Heart right ventricle (tissue), 16 donors: ENCODE measurements at regions not wholly inside any gene's neighbourhood (a gene's known extent, or its start where the extent isn't known, plus 50 kb on each side); places are given as distances from the start of the nearest gene placed in this dataset.

ENCODE experiments used
- ATAC-seq, 8 donors: fragments of 200-7000 bp; cut with Tn5 transposase; one replicate each; pipeline ENCODE4 v1.9.1; 2020; ENCODE audit warnings: mild to moderate bottlenecking in 8 of 8, moderate library complexity in 8 of 8, moderate number of reproducible peaks in 1 of 8
- DNase-seq, 2 donors: peaks; one replicate each; pipeline ENCODE4 v3.0.0-alpha.2; 2020
- H3K27ac ChIP-seq, 10 donors: fragments of 200-600 bp; sonication (generic) in 2 of 10; one replicate each; pipeline versions ENCODE4 v1.5.0 to v1.8.0; 2020 to 2022; ENCODE audit warnings: mild to moderate bottlenecking in 3 of 10
- H3K27me3 ChIP-seq, 7 donors: fragments of 200-600 bp; one replicate each; pipeline ENCODE4 v1.8.0; 2021 to 2022; ENCODE audit warnings: mild to moderate bottlenecking in 2 of 7
- H3K36me3 ChIP-seq, 9 donors: fragments of 200-600 bp; sonication (generic) in 1 of 9; one replicate each; pipeline versions ENCODE4 v1.5.0 to v1.8.0; 2020 to 2022; ENCODE audit warnings: mild to moderate bottlenecking in 2 of 9
- H3K4me1 ChIP-seq, 9 donors: fragments of 200-600 bp; sonication (generic) in 1 of 9; one replicate each; pipeline versions ENCODE4 v1.5.0 to v1.8.0; 2020 to 2022; ENCODE audit warnings: mild to moderate bottlenecking in 4 of 9
- H3K4me3 ChIP-seq, 10 donors: fragments of 200-600 bp; sonication (generic) in 2 of 10; one replicate each; pipeline versions ENCODE4 v1.5.0 to v1.8.0; 2020 to 2022; ENCODE audit warnings: mild to moderate bottlenecking in 7 of 10, moderate library complexity in 2 of 10
- H3K9me3 ChIP-seq, 11 donors: fragments of 200-600 bp in 10 of 11; sonication (generic) in 2 of 11; one replicate each; pipeline versions ENCODE4 v1.5.0 to v1.8.0; 2013 to 2022; ENCODE audit warnings: mild to moderate bottlenecking in 2 of 11, control low read depth in 1 of 11, moderate library complexity in 1 of 11
- WGBS, 2 donors: extraction: QIAGEN DNeasy Blood & Tissue Kit; methylation state at CpG; one replicate each; pipeline ENCODE4 v1.1.7; 2013; ENCODE audit warnings: inconsistent platforms in 1 of 2; 5-methylcytosine and 5-hydroxymethylcytosine counted together
- intact Hi-C, 10 donors: fragments of 100-400 bp; cut with DNase I; formaldehyde crosslinking; loops; one replicate each; pipeline versions ENCODE4 v1.11.1 to v1.14.2; 2022
- TF ChIP-seq, protein P1 (sequence below), 9 donors: fragments of 200-600 bp; sonication (generic) in 2 of 9; IDR thresholded peaks; one replicate each; pipeline versions ENCODE4 v1.5.0 to v1.8.0; 2021 to 2022; ENCODE audit warnings: antibody characterized with exemption in 9 of 9, mild to moderate bottlenecking in 5 of 9, moderate library complexity in 1 of 9
- donor health status: Arrhythmogenic right ventricular cardiomyopathy.
- donor health status: ischemic (EF 13 %, LVEDD 7.1; RV severe dilation, severe dysfunction).
- donor health status: healthy with polysubstance abuse.
- donor health status: DM: no; HTN: yes; CAD: no.
- donor health status: DM: no; HTN: no; CAD: no.
- donor health status: ischemic (EF 25% LVEDD 6.9; RV normal size, moderate dysfunction).
- donor health status: ischemic (EF 25% LVEDD 5.7; RV mildly dilated, moderate dysfunction).
- donor health status: healthy.
- donor health status: DM: yes; HTN: yes; CAD: no.
- donor health status: Ischemic cardiomyopathy.
- donor health status: ischemic (EF 35%, LVEDD 5.7; RV mildly dilated, moderate dysfunction).
- donor health status: nonischemic (EF 11% LVEDD 7.7; RV severe dilation, severe dysfunction).
- donor health status: DM: yes; HTN: yes; CAD: no.
- donor health status: PGD.
- donor health status: ischemic (EF 29% LVEDD 5.4; RV normal size, mild dysfunction).
- donor health status: nonischemic (EF 23%, LVEDD 6.1; RV moderate dilation, normal function).

DNA sequence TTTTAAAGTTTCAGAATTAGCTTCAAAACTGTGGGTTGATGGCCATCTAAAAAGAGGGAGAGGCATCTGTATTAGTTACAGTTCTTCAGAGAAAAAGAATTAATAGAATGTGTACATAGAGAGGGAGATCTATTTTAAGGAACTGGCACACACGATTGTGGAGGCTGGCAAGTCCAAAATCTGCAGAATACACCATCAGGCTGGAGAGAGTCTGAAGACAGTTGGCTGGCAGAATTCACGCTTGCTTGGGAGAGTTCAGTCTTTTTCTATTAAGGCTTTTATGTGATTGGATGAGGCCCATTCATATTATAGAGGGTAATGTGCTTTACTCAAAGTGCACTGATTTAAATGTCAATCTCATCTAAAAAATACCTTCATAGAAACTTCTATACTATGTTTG is 135.1 kb upstream of the SORCS1 start:
- Histone ChIP-seq H3K4me3 (no peak overlapping the region), H3K4me1 (no peaks in the 10 kb centered on the region), H3K9me3 (peaks cover 0 to 19% (median 0%) of the 10 kb centered on the region in 11 donors), H3K36me3 (no peaks in the 10 kb centered on the region), H3K27me3 (no peaks in the 10 kb centered on the region), H3K27ac (no peak overlapping the region)
- intact Hi-C loops: no loop called here
- TF ChIP-seq, protein P1, sequence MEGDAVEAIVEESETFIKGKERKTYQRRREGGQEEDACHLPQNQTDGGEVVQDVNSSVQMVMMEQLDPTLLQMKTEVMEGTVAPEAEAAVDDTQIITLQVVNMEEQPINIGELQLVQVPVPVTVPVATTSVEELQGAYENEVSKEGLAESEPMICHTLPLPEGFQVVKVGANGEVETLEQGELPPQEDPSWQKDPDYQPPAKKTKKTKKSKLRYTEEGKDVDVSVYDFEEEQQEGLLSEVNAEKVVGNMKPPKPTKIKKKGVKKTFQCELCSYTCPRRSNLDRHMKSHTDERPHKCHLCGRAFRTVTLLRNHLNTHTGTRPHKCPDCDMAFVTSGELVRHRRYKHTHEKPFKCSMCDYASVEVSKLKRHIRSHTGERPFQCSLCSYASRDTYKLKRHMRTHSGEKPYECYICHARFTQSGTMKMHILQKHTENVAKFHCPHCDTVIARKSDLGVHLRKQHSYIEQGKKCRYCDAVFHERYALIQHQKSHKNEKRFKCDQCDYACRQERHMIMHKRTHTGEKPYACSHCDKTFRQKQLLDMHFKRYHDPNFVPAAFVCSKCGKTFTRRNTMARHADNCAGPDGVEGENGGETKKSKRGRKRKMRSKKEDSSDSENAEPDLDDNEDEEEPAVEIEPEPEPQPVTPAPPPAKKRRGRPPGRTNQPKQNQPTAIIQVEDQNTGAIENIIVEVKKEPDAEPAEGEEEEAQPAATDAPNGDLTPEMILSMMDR (IDR thresholded peaks at IDR 0.05): no peak
- 71 to 73% methylated on average over 2 of the region's 2 CpGs for WGBS, 2 donors
- no peak for DNase-seq
- no peak for ATAC-seq

DNA sequence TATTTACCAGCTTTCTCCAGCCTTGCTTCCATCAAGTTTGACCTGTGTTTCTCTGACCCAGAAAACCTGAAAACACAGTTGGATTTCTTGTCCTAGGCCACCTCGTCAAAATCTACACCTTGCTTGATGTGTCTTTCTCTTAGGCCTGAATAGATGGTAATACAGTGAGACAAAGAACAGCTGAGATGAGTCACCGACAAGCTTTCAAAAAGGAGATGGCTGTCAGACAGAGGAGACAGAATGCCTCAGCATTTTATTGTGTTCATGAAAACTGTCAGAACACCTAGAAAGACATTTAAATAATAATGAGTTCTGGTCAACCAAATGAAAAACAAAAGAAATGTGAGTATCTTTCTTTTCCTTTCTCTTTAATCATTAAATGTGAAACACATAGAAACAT is 119.7 kb upstream of the SORCS1 start:
- H3K36me3 ChIP-seq: no peaks in the 10 kb centered on the region
- DNase-seq: no peak
- ATAC-seq: no peak
- TF ChIP-seq, protein P1 (IDR thresholded peaks at IDR 0.05): no peak
- H3K27me3 ChIP-seq: no peaks in the 10 kb centered on the region
- H3K4me3 ChIP-seq: no peak overlapping the region
- H3K9me3 ChIP-seq: peaks cover 0 to 33% (median 9%) of the 10 kb centered on the region in 11 donors
- 61 to 86% methylated on average over 2 of the region's 2 CpGs for WGBS, 2 donors
- no peak overlapping the region for H3K27ac ChIP-seq
- H3K4me1 ChIP-seq: no peaks in the 10 kb centered on the region
- intact Hi-C loops: no loop called here

DNA sequence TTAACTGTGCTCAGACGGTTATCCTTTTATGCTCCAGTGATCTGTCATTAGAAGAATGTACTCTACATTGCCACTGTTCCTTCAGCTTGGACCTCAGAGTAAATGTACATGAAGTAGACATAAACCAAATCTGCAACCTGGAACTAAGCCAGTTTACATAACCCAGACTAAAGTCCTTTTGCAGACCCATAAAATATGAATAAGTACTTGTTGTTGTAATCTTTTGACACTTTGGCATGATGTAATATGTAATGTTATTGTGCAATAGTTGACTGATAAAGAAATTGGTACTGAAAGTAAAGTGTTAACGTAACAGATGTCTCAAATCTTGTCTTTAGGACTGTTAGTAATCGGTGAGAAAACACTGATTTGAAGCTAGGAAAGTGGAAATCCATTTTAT is 115.8 kb upstream of the SORCS1 start:
- Histone ChIP-seq H3K9me3 (peaks cover 0 to 22% (median 4%) of the 10 kb centered on the region in 11 donors), H3K4me3 (no peak overlapping the region), H3K4me1 (no peaks in the 10 kb centered on the region), H3K27me3 (no peaks in the 10 kb centered on the region), H3K36me3 (no peaks in the 10 kb centered on the region), H3K27ac (no peak overlapping the region)
- DNase-seq (no peak), ATAC-seq (no peak)
- 44 to 64% methylated on average over 3 of the region's 3 CpGs for WGBS, 2 donors
- intact Hi-C loops: no loop called here
- TF ChIP-seq, protein P1 (IDR thresholded peaks at IDR 0.05): no peak

DNA sequence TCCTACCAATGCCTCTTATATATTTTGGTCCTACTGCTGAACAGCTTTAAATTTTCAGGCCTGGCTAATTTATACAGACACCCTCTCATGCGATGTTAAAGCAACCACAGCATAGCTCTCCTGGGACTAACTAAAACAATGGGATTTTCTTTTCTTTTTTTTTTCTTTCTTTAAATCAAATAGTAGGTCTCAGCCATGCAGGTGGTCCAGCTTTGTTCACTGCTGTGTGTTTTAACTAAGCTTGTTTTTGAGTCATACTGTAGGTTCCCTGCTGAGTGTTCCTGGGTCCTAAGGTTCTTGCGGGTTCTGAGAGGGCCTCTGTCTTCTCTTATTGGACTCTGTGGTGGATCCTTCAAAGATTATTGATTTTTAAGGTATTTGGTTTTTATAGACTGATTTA is 113.1 kb upstream of the SORCS1 start:
- ATAC-seq (no peak), DNase-seq (no peak)
- H3K36me3 ChIP-seq: no peaks in the 10 kb centered on the region
- no peak overlapping the region for H3K4me3 ChIP-seq
- TF ChIP-seq, protein P1 (IDR thresholded peaks at IDR 0.05): no peak
- intact Hi-C loops: loop anchor here in 1 of 10 donors (5.0 kb wide), 1 partner anchor 1695 kb away; no protein-coding TSS in a partner anchor
- no peaks in the 10 kb centered on the region for H3K4me1 ChIP-seq
- 72 to 77% methylated on average over 2 of the region's 2 CpGs for WGBS, 2 donors
- H3K27ac ChIP-seq: no peak overlapping the region
- H3K9me3 ChIP-seq: peaks cover 0 to 10% (median 0%) of the 10 kb centered on the region in 11 donors
- H3K27me3 ChIP-seq: no peaks in the 10 kb centered on the region
